ENCODE measurements at regions not wholly inside any gene's neighbourhood (a gene's known extent, or its start where the extent isn't known, plus 50 kb on each side); places are given as distances from the start of the nearest gene placed in this dataset.
A peak's percentile ranks its signal among the peaks of the same experiment; 100 is the strongest.

DNA sequence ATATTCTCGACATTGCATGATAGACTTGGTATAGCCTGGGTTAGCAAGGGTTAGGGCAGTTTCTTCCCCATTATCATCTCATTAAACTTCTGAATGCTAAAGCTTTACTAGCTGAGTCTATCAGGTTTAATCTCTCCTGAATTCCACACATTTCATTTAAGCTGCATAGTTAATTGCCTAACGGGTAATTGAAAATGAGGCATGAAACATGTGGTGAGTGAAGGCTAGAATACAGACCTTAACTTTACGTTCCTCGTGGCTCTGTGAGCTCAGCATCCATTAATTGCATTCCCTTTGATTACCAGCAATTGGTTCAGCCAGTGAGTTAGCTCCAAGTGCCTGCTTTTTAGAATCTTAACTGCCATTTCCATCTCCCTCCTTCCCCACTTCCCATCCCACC lies 126.5 kb upstream of the MEX3C start:
- WGBS (ENCODE audit: insufficient coverage): no CpG with 5 or more reads among the region's 4 CpGs

DNA sequence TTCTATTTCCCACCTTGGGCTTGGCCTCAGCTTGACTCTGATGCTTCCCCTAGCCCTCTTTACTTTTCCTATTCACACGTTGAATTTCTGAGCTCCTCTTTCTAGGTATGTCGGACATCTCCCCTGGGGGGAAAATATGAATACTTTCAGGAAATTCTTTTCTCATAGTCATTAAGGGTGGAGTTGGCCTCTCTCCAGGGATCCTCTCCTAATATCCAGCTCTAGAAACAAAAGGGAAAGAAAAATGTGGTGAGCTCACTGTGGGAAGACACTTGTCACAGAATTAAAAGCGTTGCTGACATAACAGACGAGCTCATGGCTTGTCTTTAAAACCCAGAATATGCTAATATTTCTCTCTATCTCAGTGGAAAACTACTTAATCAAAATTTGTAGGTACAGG lies 132.7 kb upstream of the MEX3C start:
- Mint-ChIP-seq H3K27ac (no peak overlapping the region), H3K4me1 (no peaks in the 10 kb centered on the region), H3K27me3 (ENCODE audit: low read depth in 3 of 3) (peaks cover 0 to 3% (median 1%) of the 10 kb centered on the region in 3 donors), H3K9me3 (peaks cover 0 to 10% (median 2%) of the 10 kb centered on the region in 7 donors), H3K36me3 (no peaks in the 10 kb centered on the region), H3K4me3 (no peak overlapping the region)
- TF ChIP-seq, protein P1, sequence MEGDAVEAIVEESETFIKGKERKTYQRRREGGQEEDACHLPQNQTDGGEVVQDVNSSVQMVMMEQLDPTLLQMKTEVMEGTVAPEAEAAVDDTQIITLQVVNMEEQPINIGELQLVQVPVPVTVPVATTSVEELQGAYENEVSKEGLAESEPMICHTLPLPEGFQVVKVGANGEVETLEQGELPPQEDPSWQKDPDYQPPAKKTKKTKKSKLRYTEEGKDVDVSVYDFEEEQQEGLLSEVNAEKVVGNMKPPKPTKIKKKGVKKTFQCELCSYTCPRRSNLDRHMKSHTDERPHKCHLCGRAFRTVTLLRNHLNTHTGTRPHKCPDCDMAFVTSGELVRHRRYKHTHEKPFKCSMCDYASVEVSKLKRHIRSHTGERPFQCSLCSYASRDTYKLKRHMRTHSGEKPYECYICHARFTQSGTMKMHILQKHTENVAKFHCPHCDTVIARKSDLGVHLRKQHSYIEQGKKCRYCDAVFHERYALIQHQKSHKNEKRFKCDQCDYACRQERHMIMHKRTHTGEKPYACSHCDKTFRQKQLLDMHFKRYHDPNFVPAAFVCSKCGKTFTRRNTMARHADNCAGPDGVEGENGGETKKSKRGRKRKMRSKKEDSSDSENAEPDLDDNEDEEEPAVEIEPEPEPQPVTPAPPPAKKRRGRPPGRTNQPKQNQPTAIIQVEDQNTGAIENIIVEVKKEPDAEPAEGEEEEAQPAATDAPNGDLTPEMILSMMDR (IDR thresholded peaks at IDR 0.05): no peak
- Histone ChIP-seq H3K27me3 (ENCODE audit: control insufficient read depth in 2 of 2, insufficient read depth in 2 of 2, low read length in 2 of 2) (no peaks in the 10 kb centered on the region), H3K9ac (ENCODE audit: insufficient read depth, low read length, poor library complexity, severe bottlenecking) (no peak overlapping the region), H4K20me1 (ENCODE audit: insufficient read depth, low read length) (no peaks in the 10 kb centered on the region), H3K4me3 (replicated peaks in 1 of 3; ENCODE audit: low read depth in 2 of 3, low read length in 3 of 3) (no peak overlapping the region), H3K4me1 (ENCODE audit: control insufficient read depth in 1 of 2, insufficient read depth in 2 of 2, low read length in 2 of 2) (no peaks in the 10 kb centered on the region), H3K36me3 (replicated peaks in 1 of 2; ENCODE audit: control insufficient read depth in 1 of 2, insufficient read depth in 2 of 2, low read length in 2 of 2) (no peaks in the 10 kb centered on the region), H2AFZ (ENCODE audit: insufficient read depth, low read depth, low read length, poor library complexity, severe bottlenecking) (no peak overlapping the region), H3K79me2 (ENCODE audit: insufficient read depth, low read length) (no peaks in the 10 kb centered on the region), H3K27ac (ENCODE audit: low read depth in 1 of 2, low read length in 2 of 2) (no peak overlapping the region), H3K9me3 (replicated peaks in 1 of 2; ENCODE audit: control insufficient read depth in 1 of 2, insufficient read depth in 1 of 2, low read length in 2 of 2) (no peaks in the 10 kb centered on the region), H3K4me2 (replicated peaks; ENCODE audit: extremely low read depth, low read length, poor library complexity, severe bottlenecking) (no peak overlapping the region)
- WGBS (ENCODE audit: insufficient coverage): no CpG with 5 or more reads among the region's 4 CpGs
- no peak for DNase-seq
- intact Hi-C loops (cut with micrococcal nuclease): no loop called here

More for the DNA sequence above, 126.5 kb upstream of the MEX3C start:
- H3K4me2 ChIP-seq (replicated peaks; ENCODE audit: extremely low read depth, low read length, poor library complexity, severe bottlenecking): no peak overlapping the region
- peak overlapping the region in 1 of 2 donors; percentile 17 for H3K4me3 Mint-ChIP-seq
- H3K27ac ChIP-seq (ENCODE audit: low read depth in 1 of 2, low read length in 2 of 2): no peak overlapping the region
- peaks cover 0 to 6% of the 10 kb centered on the region in 2 donors for H3K9me3 ChIP-seq (replicated peaks in 1 of 2; ENCODE audit: control insufficient read depth in 1 of 2, insufficient read depth in 1 of 2, low read length in 2 of 2)
- no peaks in the 10 kb centered on the region for H3K27me3 ChIP-seq (ENCODE audit: control insufficient read depth in 2 of 2, insufficient read depth in 2 of 2, low read length in 2 of 2)
- H3K79me2 ChIP-seq (ENCODE audit: insufficient read depth, low read length): no peaks in the 10 kb centered on the region
- peaks cover 1 to 6% (median 2%) of the 10 kb centered on the region in 3 donors for H3K27me3 Mint-ChIP-seq (ENCODE audit: low read depth in 3 of 3)
- no peaks in the 10 kb centered on the region for H3K36me3 ChIP-seq (replicated peaks in 1 of 2; ENCODE audit: control insufficient read depth in 1 of 2, insufficient read depth in 2 of 2, low read length in 2 of 2)
- TF ChIP-seq, protein P1 (IDR thresholded peaks at IDR 0.05): no peak
- H3K4me3 ChIP-seq (replicated peaks in 1 of 3; ENCODE audit: low read depth in 2 of 3, low read length in 3 of 3): no peak overlapping the region
- H3K27ac Mint-ChIP-seq: no peak overlapping the region
- H3K36me3 Mint-ChIP-seq: no peaks in the 10 kb centered on the region
- H3K9ac ChIP-seq (ENCODE audit: insufficient read depth, low read length, poor library complexity, severe bottlenecking): no peak overlapping the region
- no peaks in the 10 kb centered on the region for H3K4me1 Mint-ChIP-seq
- no peaks in the 10 kb centered on the region for H4K20me1 ChIP-seq (ENCODE audit: insufficient read depth, low read length)
- H3K9me3 Mint-ChIP-seq: peaks cover 0 to 19% (median 3%) of the 10 kb centered on the region in 7 donors
- no peaks in the 10 kb centered on the region for H3K4me1 ChIP-seq (ENCODE audit: control insufficient read depth in 1 of 2, insufficient read depth in 2 of 2, low read length in 2 of 2)
- H2AFZ ChIP-seq (ENCODE audit: insufficient read depth, low read depth, low read length, poor library complexity, severe bottlenecking): no peak overlapping the region
- intact Hi-C loops (cut with micrococcal nuclease): no loop called here
- DNase-seq: no peak

All from CD14-positive monocyte (primary cell).